ENCODE measurements at regions not wholly inside any gene's neighbourhood (a gene's known extent, or its start where the extent isn't known, plus 50 kb on each side); places are given as distances from the start of the nearest gene placed in this dataset.

DNA sequence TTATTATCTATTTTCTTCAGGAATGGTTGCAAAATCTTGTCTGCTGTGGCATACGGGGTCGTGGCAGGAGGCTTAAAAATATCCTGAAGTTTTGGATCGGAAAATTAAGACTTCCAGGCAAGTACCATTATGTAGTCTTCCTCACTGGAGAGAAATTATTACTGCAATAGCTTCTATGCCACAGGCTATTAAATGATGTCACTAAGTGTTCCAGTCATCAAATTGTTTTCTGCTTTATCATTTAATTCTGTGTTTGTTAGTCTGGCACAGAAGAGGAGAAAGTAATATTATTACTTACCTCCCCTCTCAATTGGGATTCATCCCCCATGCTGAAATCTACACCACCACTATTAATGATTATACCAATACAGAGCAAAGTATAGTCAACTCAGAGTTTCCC lies 378.2 kb upstream of the ALCAM start:
- no peak for TF ChIP-seq GATA2 (IDR thresholded peaks at IDR 0.05; ENCODE audit: low read depth, low read length)
- TF ChIP-seq GATA3 (IDR thresholded peaks at IDR 0.05; ENCODE audit: low read depth, low read length), result no peak
